AG09319 (cell line): ENCODE measurements at regions not wholly inside any gene's neighbourhood (a gene's known extent, or its start where the extent isn't known, plus 50 kb on each side); places are given as distances from the start of the nearest gene placed in this dataset.

ENCODE experiments used
- DNase-seq: peaks from one replicate; pipeline ENCODE4 v3.0.0-alpha.2; 2010; ENCODE audit warnings: low read depth; ENCODE audit errors: extremely low read depth
- TF ChIP-seq, protein P1 (sequence below): IDR thresholded peaks from 2 replicates; pipeline ENCODE4 v1.5.1; 2011; ENCODE audit warnings: low read depth, mild to moderate bottlenecking, inconsistent platforms, low read length, moderate library complexity

GRCh38 chr5:124235576-124235975 is 510.9 kb downstream of the ZNF608 start:
- no peak for DNase-seq
- TF ChIP-seq, protein P1, sequence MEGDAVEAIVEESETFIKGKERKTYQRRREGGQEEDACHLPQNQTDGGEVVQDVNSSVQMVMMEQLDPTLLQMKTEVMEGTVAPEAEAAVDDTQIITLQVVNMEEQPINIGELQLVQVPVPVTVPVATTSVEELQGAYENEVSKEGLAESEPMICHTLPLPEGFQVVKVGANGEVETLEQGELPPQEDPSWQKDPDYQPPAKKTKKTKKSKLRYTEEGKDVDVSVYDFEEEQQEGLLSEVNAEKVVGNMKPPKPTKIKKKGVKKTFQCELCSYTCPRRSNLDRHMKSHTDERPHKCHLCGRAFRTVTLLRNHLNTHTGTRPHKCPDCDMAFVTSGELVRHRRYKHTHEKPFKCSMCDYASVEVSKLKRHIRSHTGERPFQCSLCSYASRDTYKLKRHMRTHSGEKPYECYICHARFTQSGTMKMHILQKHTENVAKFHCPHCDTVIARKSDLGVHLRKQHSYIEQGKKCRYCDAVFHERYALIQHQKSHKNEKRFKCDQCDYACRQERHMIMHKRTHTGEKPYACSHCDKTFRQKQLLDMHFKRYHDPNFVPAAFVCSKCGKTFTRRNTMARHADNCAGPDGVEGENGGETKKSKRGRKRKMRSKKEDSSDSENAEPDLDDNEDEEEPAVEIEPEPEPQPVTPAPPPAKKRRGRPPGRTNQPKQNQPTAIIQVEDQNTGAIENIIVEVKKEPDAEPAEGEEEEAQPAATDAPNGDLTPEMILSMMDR: no peak

DNA sequence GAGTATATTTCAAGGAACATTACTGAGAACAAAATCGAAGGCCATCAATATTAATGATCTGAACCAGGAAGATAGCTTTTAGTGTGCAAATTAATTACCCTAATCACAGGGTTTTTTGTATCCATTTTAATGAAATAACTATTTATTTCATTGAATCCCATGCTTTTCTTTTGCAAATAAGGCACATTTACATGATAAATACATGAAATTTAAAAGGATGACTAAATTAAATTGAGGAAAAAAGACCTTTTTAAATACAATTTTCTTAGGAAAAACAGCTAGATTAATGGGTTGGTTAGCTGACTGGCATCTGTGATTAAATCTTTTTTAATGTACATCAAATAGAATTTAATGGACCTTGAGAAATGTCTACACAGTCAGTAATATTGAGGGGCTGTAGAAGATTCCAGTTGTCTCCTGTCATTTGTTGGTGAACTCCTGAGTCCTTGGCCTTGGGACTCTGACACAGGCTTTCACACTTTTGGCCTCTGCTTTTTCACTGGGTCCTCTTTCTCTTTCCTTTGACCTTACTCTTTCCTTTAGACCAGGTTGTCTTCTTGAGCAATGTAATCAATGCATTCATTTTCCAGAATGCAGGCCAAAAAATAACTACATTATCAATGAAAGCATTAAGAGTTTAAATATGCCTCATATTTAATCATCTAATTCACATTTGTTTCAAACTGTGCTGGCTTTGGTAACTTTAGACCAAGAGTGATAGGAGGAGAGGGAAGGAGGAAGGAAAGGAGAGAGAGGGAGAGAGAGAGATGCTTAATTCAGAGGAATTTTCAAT is 511.5 kb downstream of the ZNF608 start:
- TF ChIP-seq, protein P1: no peak

GRCh38 chr5:124234022-124234769 is 512.2 kb downstream of the ZNF608 start:
- TF ChIP-seq, protein P1: no peak
- no peak for DNase-seq

More for the DNA sequence above, 511.5 kb downstream of the ZNF608 start:
- no peak for DNase-seq

GRCh38 chr5:124232515-124232914 is 513.9 kb downstream of the ZNF608 start:
- TF ChIP-seq, protein P1: no peak
- no peak for DNase-seq

GRCh38 chr5:124231802-124232201 is 514.6 kb downstream of the ZNF608 start:
- TF ChIP-seq, protein P1: no peak
- no peak for DNase-seq

DNA sequence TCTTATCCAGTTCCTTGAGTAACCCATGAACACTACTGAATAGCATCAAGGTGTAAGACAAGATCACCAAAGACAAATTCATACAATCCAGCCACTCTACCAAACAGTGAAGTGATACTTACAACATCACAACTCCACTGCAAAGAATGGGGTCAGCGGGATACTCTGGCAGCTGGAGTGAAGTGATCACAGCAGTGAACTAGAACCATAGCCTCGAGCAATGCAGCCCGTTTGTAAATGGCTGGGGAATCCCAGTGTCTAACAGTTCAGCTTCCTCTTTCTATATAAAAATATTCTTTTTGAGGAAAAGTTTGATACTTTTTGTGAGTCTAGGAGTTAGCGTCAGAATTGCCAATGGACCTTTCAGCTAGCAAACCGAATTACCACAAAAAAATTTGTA is 515.2 kb downstream of the ZNF608 start:
- DNase-seq: no peak
- TF ChIP-seq, protein P1: no peak

DNA sequence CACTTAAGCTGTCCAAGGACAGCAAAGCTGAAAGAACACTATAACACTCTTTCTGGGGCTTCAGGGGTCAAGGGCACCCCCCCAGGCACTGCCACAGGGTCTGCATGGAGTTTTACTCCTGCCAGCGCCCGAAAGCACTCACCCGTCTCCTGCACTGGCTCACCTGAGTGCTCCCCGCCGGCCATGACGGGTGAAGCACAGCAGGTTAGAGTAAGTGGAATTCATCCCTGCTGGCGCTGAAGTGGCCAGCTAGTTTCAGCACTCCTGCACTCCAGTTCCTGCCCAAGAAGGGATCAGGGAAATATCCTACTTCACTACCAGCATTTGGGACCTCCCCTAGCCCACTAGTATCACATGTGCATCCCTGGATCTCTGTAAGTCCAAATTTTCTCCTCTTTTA is 516.0 kb downstream of the ZNF608 start:
- TF ChIP-seq, protein P1: no peak

More for the DNA sequence above, 516.0 kb downstream of the ZNF608 start:
- no peak for DNase-seq
